Osteoblast (primary cell): ENCODE measurements at regions not wholly inside any gene's neighbourhood (a gene's known extent, or its start where the extent isn't known, plus 50 kb on each side); places are given as distances from the start of the nearest gene placed in this dataset.

ENCODE experiments used
- DNase-seq: peaks from one replicate; pipeline ENCODE4 v3.0.0; 2011; ENCODE audit warnings: low spot score, mixed read lengths; ENCODE audit not compliant: insufficient read length; ENCODE audit errors: missing footprints
- H2AFZ ChIP-seq: 2 replicates; pipeline ENCODE4 v1.6.0; 2011; ENCODE audit warnings: mild to moderate bottlenecking, low read length
- H3K27ac ChIP-seq: 2 replicates; pipeline ENCODE4 v1.5.1; 2011; ENCODE audit warnings: mild to moderate bottlenecking, low read depth, low read length, moderate library complexity
- H3K27me3 ChIP-seq: 2 replicates; pipeline ENCODE4 v1.6.0; 2012; ENCODE audit warnings: mild to moderate bottlenecking, control low read depth, inconsistent platforms, low read length, moderate library complexity; ENCODE audit not compliant: insufficient read depth
- H3K36me3 ChIP-seq: 2 replicates; pipeline ENCODE4 v1.5.1; 2011; ENCODE audit warnings: mild to moderate bottlenecking, low read length, control low read depth, moderate library complexity; ENCODE audit not compliant: insufficient read depth
- H3K4me1 ChIP-seq: 2 replicates; pipeline ENCODE4 v1.5.1; 2011; ENCODE audit warnings: mild to moderate bottlenecking, low read length, control low read depth, moderate library complexity; ENCODE audit not compliant: insufficient read depth
- H3K4me2 ChIP-seq: 2 replicates; pipeline ENCODE4 v1.6.0; 2011; ENCODE audit warnings: mild to moderate bottlenecking, low read length; ENCODE audit not compliant: insufficient read depth
- H3K4me3 ChIP-seq: fragments of 200-600 bp; sonication (generic); 3 replicates; pipeline ENCODE4 v1.5.1; 2012; ENCODE audit warnings: mild to moderate bottlenecking, low read length, inconsistent platforms; ENCODE audit not compliant: insufficient read depth
- H3K79me2 ChIP-seq: 2 replicates; pipeline ENCODE4 v1.6.0; 2012; ENCODE audit warnings: mild to moderate bottlenecking, low read length, control low read depth, inconsistent platforms; ENCODE audit not compliant: insufficient read depth
- H3K9me3 ChIP-seq: 2 replicates; pipeline ENCODE4 v1.5.1; 2011; ENCODE audit warnings: low read depth, low read length, control low read depth
- H4K20me1 ChIP-seq: 2 replicates; pipeline ENCODE4 v1.6.0; 2012; ENCODE audit warnings: mild to moderate bottlenecking, low read length, control low read depth; ENCODE audit not compliant: insufficient read depth
- CTCF ChIP-seq: IDR thresholded peaks from 2 replicates; pipeline ENCODE4 v1.5.1; 2011; ENCODE audit warnings: mild to moderate bottlenecking, low read depth, low read length, moderate library complexity; ENCODE audit errors: extremely low read depth

- no peak for DNase-seq
- Histone ChIP-seq H3K4me1 (no peaks in the 10 kb centered on the region), H3K79me2 (no peaks in the 10 kb centered on the region), H3K36me3 (no peaks in the 10 kb centered on the region), H3K4me2 (no peak overlapping the region), H4K20me1 (no peaks in the 10 kb centered on the region), H3K9me3 (no peaks in the 10 kb centered on the region), H3K27me3 (no peaks in the 10 kb centered on the region), H2AFZ (no peak overlapping the region), H3K4me3 (no peak overlapping the region), H3K27ac (no peak overlapping the region)
- TF ChIP-seq CTCF: no peak
Measured at GRCh38 chr11:128156486-128156885, 430.9 kb downstream of the ETS1 start.

DNA sequence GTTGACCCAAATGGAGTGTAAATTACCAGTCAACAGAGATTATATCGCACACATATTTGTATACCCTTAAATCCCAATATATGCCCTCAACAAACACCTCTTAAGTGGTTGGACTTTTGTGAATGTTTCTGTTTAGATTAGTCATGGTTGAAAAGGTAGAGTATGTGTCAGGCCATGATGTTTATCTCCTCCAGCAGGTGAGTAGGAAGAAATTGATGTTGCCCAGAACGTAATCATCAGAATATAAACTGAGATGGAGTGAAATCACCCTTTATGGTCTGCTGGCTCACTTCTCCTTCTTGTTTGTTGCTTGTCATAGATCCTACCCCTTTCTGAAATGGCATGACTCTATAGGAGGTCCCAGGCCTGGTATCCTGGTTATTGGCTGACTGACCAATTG lies 431.8 kb downstream of the ETS1 start:
- H3K9me3 ChIP-seq: no peaks in the 10 kb centered on the region
- no peaks in the 10 kb centered on the region for H3K79me2 ChIP-seq
- H2AFZ ChIP-seq: no peak overlapping the region
- H3K36me3 ChIP-seq: no peaks in the 10 kb centered on the region
- no peak for DNase-seq
- H3K27me3 ChIP-seq: no peaks in the 10 kb centered on the region
- TF ChIP-seq CTCF: no peak
- no peak overlapping the region for H3K4me3 ChIP-seq
- H3K27ac ChIP-seq: no peak overlapping the region
- no peak overlapping the region for H3K4me2 ChIP-seq
- H4K20me1 ChIP-seq: no peaks in the 10 kb centered on the region
- no peaks in the 10 kb centered on the region for H3K4me1 ChIP-seq

DNA sequence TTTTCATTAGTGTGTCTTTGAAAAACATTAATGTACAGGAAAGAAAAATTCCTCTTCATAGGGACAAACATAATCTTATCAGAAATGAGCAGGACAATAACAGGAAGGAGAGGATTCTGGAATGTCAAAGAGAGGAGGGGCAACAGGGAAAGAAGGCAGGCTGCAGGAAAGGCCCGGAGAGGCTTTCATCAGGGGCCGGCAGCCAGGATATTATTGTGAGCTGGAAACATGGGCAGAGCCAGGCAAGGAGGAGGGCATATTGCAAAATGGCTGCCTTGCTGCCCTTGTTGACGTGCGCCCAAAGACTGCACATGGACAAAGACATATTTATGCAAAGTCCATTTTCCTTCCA lies 433.7 kb downstream of the ETS1 start:
- H3K4me3 ChIP-seq: no peak overlapping the region
- H3K79me2 ChIP-seq: no peaks in the 10 kb centered on the region
- no peak overlapping the region for H3K4me2 ChIP-seq
- H3K27ac ChIP-seq: no peak overlapping the region
- no peak overlapping the region for H2AFZ ChIP-seq
- no peak for TF ChIP-seq CTCF
- H4K20me1 ChIP-seq: no peaks in the 10 kb centered on the region
- H3K9me3 ChIP-seq: no peaks in the 10 kb centered on the region
- H3K4me1 ChIP-seq: no peaks in the 10 kb centered on the region
- H3K27me3 ChIP-seq: no peaks in the 10 kb centered on the region
- no peaks in the 10 kb centered on the region for H3K36me3 ChIP-seq
- DNase-seq: no peak

GRCh38 chr11:128152796-128153696 lies 434.3 kb downstream of the ETS1 start:
- no peak overlapping the region for H3K4me2 ChIP-seq
- H3K27me3 ChIP-seq: no peaks in the 10 kb centered on the region
- no peak overlapping the region for H3K4me3 ChIP-seq
- H4K20me1 ChIP-seq: no peaks in the 10 kb centered on the region
- H3K36me3 ChIP-seq: no peaks in the 10 kb centered on the region
- TF ChIP-seq CTCF: no peak
- no peaks in the 10 kb centered on the region for H3K79me2 ChIP-seq
- no peak for DNase-seq
- no peak overlapping the region for H3K27ac ChIP-seq
- H2AFZ ChIP-seq: no peak overlapping the region
- no peaks in the 10 kb centered on the region for H3K4me1 ChIP-seq
- H3K9me3 ChIP-seq: no peaks in the 10 kb centered on the region
